ENCODE measurements at regions not wholly inside any gene's neighbourhood (a gene's known extent, or its start where the extent isn't known, plus 50 kb on each side); places are given as distances from the start of the nearest gene placed in this dataset.

GRCh38 chr2:2730301-2730833, 399.3 kb upstream of the MYT1L start:
- no peak for DNase-seq

- no peak for DNase-seq
These were observed 398.2 kb upstream of the MYT1L start for GRCh38 chr2:2729246-2729645.

GRCh38 chr2:2728635-2729034, 397.6 kb upstream of the MYT1L start:
- no peak for DNase-seq

- DNase-seq = no peak
These were observed 396.9 kb upstream of the MYT1L start for GRCh38 chr2:2727876-2728511.

- DNase-seq = no peak
These were observed 395.1 kb upstream of the MYT1L start for GRCh38 chr2:2726163-2726562.

GRCh38 chr2:2723064-2723463, 392.0 kb upstream of the MYT1L start:
- no peak for DNase-seq

GRCh38 chr2:2721296-2721835, 390.3 kb upstream of the MYT1L start:
- peak; percentile 63 for DNase-seq

- DNase-seq = peak; percentile 49
These were observed 389.7 kb upstream of the MYT1L start for GRCh38 chr2:2720806-2721205.

GRCh38 chr2:2720351-2720750, 389.3 kb upstream of the MYT1L start:
- no peak for DNase-seq

- peak; percentile 16 for DNase-seq
These were observed 388.7 kb upstream of the MYT1L start for GRCh38 chr2:2719781-2720180.

- no peak for DNase-seq
These were observed 387.9 kb upstream of the MYT1L start for GRCh38 chr2:2719015-2719414.

GRCh38 chr2:2717406-2717805, 386.3 kb upstream of the MYT1L start:
- DNase-seq = no peak

GRCh38 chr2:2716771-2717170, 385.7 kb upstream of the MYT1L start:
- no peak for DNase-seq

- no peak for DNase-seq
These were observed 384.2 kb upstream of the MYT1L start for GRCh38 chr2:2715036-2715818.

GRCh38 chr2:2714408-2714807, 383.3 kb upstream of the MYT1L start:
- no peak for DNase-seq

GRCh38 chr2:2709431-2709770, 378.3 kb upstream of the MYT1L start:
- DNase-seq = no peak

- no peak for DNase-seq
These were observed 377.7 kb upstream of the MYT1L start for GRCh38 chr2:2708575-2709430.

- no peak for DNase-seq
These were observed 376.3 kb upstream of the MYT1L start for GRCh38 chr2:2707206-2707991.

GRCh38 chr2:2706306-2706705, 375.2 kb upstream of the MYT1L start:
- DNase-seq = no peak

GRCh38 chr2:2705871-2706270, 374.8 kb upstream of the MYT1L start:
- DNase-seq = no peak

- DNase-seq = no peak
These were observed 373.5 kb upstream of the MYT1L start for GRCh38 chr2:2704428-2705090.

Data from NCI-H774 (cell line).